Endodermal cell (in vitro differentiated cells): ENCODE measurements at regions not wholly inside any gene's neighbourhood (a gene's known extent, or its start where the extent isn't known, plus 50 kb on each side); places are given as distances from the start of the nearest gene placed in this dataset.

Experiments
- DNase-seq: peaks from one replicate; pipeline ENCODE4 v3.0.0-alpha.2; 2017
- H3K27ac ChIP-seq: 2 replicates; pipeline ENCODE4 v1.5.1; 2013; ENCODE audit warnings: mild to moderate bottlenecking, low read depth, low read length, moderate library complexity
- H3K27me3 ChIP-seq: 2 replicates; pipeline ENCODE4 v1.6.1; 2013; ENCODE audit warnings: mild to moderate bottlenecking, low read length, moderate library complexity; ENCODE audit not compliant: insufficient read depth, control insufficient read depth, poor library complexity, severe bottlenecking
- H3K36me3 ChIP-seq: 2 replicates; pipeline ENCODE4 v1.7.0; 2013; ENCODE audit warnings: mild to moderate bottlenecking, low read length, moderate library complexity; ENCODE audit not compliant: control insufficient read depth, insufficient read depth
- H3K4me1 ChIP-seq: one replicate; pipeline ENCODE4 v1.7.0; 2013; ENCODE audit warnings: low read length; ENCODE audit not compliant: control insufficient read depth, insufficient read depth
- H3K4me3 ChIP-seq: 2 replicates; pipeline ENCODE4 v1.5.1; 2013; ENCODE audit warnings: mild to moderate bottlenecking, low read length, moderate library complexity
- H3K9ac ChIP-seq: 2 replicates; pipeline ENCODE4 v1.6.1; 2013; ENCODE audit warnings: mild to moderate bottlenecking, low read length, moderate library complexity; ENCODE audit not compliant: poor library complexity, severe bottlenecking; ENCODE audit errors: extremely low read depth
- H3K9me3 ChIP-seq: 2 replicates; pipeline ENCODE4 v1.6.1; 2013; ENCODE audit warnings: mild to moderate bottlenecking, low read length, moderate library complexity; ENCODE audit not compliant: control insufficient read depth
- H3K27ac Mint-ChIP-seq: 2 replicates; pipeline ENCODE4 v1.8.0; 2020; ENCODE audit warnings: mixed read lengths
- H3K27me3 Mint-ChIP-seq: 2 replicates; pipeline ENCODE4 v1.8.0; 2021; ENCODE audit warnings: mild to moderate bottlenecking, mixed read lengths; ENCODE audit not compliant: insufficient read depth
- H3K36me3 Mint-ChIP-seq: 2 replicates; pipeline ENCODE4 v1.8.0; 2020; ENCODE audit warnings: low read depth, mixed read lengths
- H3K4me1 Mint-ChIP-seq: 2 replicates; pipeline ENCODE4 v1.8.0; 2020; ENCODE audit warnings: mixed read lengths
- H3K4me3 Mint-ChIP-seq: 2 replicates; pipeline ENCODE4 v1.8.0; 2020; ENCODE audit warnings: mild to moderate bottlenecking, moderate library complexity, mixed read lengths
- H3K9me3 Mint-ChIP-seq: 2 replicates; pipeline ENCODE4 v1.8.0; 2020; ENCODE audit warnings: mild to moderate bottlenecking, mixed read lengths
- CTCF ChIP-seq: fragments of 200-600 bp; sonication (generic); conservative IDR thresholded peaks from 2 replicates; pipeline ENCODE4 v1.5.0; 2021; ENCODE audit warnings: antibody characterized with exemption, mild to moderate bottlenecking
- WGBS, 2 experiments: methylation state at CpG; one replicate each; pipeline versions ENCODE4 v1.1.5 to v1.1.7; 2013; ENCODE audit warnings: missing lambda C conversion rate in 2 of 2, mixed read lengths in 1 of 2; ENCODE audit not compliant: insufficient coverage in 1 of 2, insufficient read length in 1 of 2; 5-methylcytosine and 5-hydroxymethylcytosine counted together

- no peaks in the 10 kb centered on the region for H3K9me3 ChIP-seq
- Mint-ChIP-seq H3K36me3 (no peaks in the 10 kb centered on the region), H3K4me1 (no peaks in the 10 kb centered on the region), H3K27ac (no peak overlapping the region), H3K27me3 (peaks cover 34% of the 10 kb centered on the region), H3K4me3 (no peak overlapping the region), H3K9me3 (no peaks in the 10 kb centered on the region)
- H3K9ac ChIP-seq, result no peak overlapping the region
- no peaks in the 10 kb centered on the region for H3K4me1 ChIP-seq
- H3K4me3 ChIP-seq, result no peak overlapping the region
- H3K27ac ChIP-seq, result no peak overlapping the region
- no peak for TF ChIP-seq CTCF
- no peaks in the 10 kb centered on the region for H3K36me3 ChIP-seq
- 94 to 100% methylated on average over 2 of the region's 2 CpGs for WGBS, 2 experiments
- DNase-seq, result no peak
- peaks cover 4% of the 10 kb centered on the region for H3K27me3 ChIP-seq
These were observed 54.9 kb upstream of the PITX1 start for GRCh38 chr5:135088911-135089310.

- no peak for TF ChIP-seq CTCF
- WGBS, 2 experiments, result 92 to 100% methylated on average over 1 of the region's 1 CpG
- H3K4me1 Mint-ChIP-seq, result no peaks in the 10 kb centered on the region
These were observed 53.9 kb upstream of the PITX1 start for GRCh38 chr5:135087950-135088349.

GRCh38 chr5:135085936-135086725 is 52.1 kb upstream of the PITX1 start:
- peaks cover 18% of the 10 kb centered on the region for H3K9me3 Mint-ChIP-seq
- peaks cover 4% of the 10 kb centered on the region for H3K27me3 ChIP-seq
- H3K4me3 ChIP-seq, result no peak overlapping the region
- 87 to 91% methylated on average over 13 to 17 of the region's 17 CpGs for WGBS, 2 experiments
- H3K9ac ChIP-seq, result no peak overlapping the region
- no peak overlapping the region for H3K27ac ChIP-seq
- no peak for DNase-seq
- no peaks in the 10 kb centered on the region for H3K36me3 Mint-ChIP-seq
- H3K4me3 Mint-ChIP-seq, result no peak overlapping the region
- no peaks in the 10 kb centered on the region for H3K4me1 ChIP-seq
- H3K36me3 ChIP-seq, result no peaks in the 10 kb centered on the region
- H3K27me3 Mint-ChIP-seq, result peaks cover 47% of the 10 kb centered on the region
- peaks cover 13% of the 10 kb centered on the region for H3K9me3 ChIP-seq
- no peak overlapping the region for H3K27ac Mint-ChIP-seq
- H3K4me1 Mint-ChIP-seq, result no peaks in the 10 kb centered on the region
- no peak for TF ChIP-seq CTCF

More at GRCh38 chr5:135087950-135088349, 53.9 kb upstream of the PITX1 start:
- peaks cover 4% of the 10 kb centered on the region for H3K27me3 ChIP-seq
- H3K36me3 ChIP-seq, result no peaks in the 10 kb centered on the region
- peaks cover 36% of the 10 kb centered on the region for H3K27me3 Mint-ChIP-seq
- no peaks in the 10 kb centered on the region for H3K36me3 Mint-ChIP-seq
- no peaks in the 10 kb centered on the region for H3K4me1 ChIP-seq
- no peak overlapping the region for H3K4me3 ChIP-seq
- no peaks in the 10 kb centered on the region for H3K9me3 ChIP-seq
- peaks cover 5% of the 10 kb centered on the region for H3K9me3 Mint-ChIP-seq
- H3K27ac ChIP-seq, result no peak overlapping the region
- H3K27ac Mint-ChIP-seq, result no peak overlapping the region
- H3K9ac ChIP-seq, result no peak overlapping the region
- DNase-seq, result no peak
- no peak overlapping the region for H3K4me3 Mint-ChIP-seq
